ENCODE measurements at regions not wholly inside any gene's neighbourhood (a gene's known extent, or its start where the extent isn't known, plus 50 kb on each side); places are given as distances from the start of the nearest gene placed in this dataset.
"Not testable (repeated sequence)": the region's sequence is repeated elsewhere in the genome, so short reads cannot be mapped to it uniquely, and the experiment has no call there.

DNA sequence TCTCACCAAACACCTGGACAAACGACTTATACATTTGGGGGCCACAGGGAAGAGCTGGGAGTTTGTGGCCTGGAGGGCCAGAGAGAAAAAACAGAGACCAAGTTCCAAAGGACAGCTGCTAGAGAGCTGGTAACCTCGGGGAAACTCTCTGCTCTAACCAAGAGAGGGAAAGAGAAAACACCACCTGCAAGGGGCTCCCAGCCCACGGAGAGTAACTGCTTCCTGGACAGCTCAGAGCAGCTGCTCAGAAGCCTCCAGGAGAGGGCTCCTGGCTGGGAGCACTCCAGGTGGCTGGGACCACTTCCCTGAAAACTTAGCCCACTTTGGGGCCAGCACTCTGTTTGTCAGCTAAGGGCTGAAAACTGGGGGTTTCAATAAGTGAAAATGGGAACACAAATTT, 154.8 kb upstream of the GRIK3 start:
- H3K9me3 Mint-ChIP-seq = no peaks in the 10 kb centered on the region
- no peak for ATAC-seq (replicated peaks)
- no peaks in the 10 kb centered on the region for H3K4me1 Mint-ChIP-seq
- H3K27me3 Mint-ChIP-seq = peaks cover 30% of the 10 kb centered on the region
- H3K4me3 Mint-ChIP-seq = no peak overlapping the region
- no peaks in the 10 kb centered on the region for H3K36me3 Mint-ChIP-seq (ENCODE audit: low read depth)
- H3K27ac Mint-ChIP-seq = no peak overlapping the region

DNA sequence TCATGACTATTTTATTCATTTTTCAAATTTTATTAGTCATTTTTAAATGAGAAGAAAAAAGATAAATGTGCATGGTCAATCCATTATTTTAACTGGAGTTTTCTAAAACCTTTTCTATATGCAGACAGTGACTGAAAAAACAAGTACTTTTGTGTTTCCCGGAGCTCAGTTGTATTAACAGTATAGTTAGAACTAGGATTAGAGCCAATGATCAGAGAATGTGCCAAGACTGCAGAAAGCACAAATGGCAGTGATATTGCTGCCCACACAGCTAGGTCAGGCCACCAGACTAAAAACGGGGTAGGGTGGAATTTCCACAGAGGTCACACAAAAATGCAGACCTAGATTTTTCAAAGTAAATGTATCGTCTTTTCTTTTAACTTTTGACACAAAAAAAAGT, 163.1 kb upstream of the GRIK3 start:
- Mint-ChIP-seq H3K9me3 (no peaks in the 10 kb centered on the region), H3K27ac (no peak overlapping the region), H3K27me3 (peaks cover 51% of the 10 kb centered on the region), H3K4me1 (no peaks in the 10 kb centered on the region), H3K4me3 (no peak overlapping the region), H3K36me3 (ENCODE audit: low read depth) (no peaks in the 10 kb centered on the region)
- ATAC-seq (replicated peaks) = no peak

DNA sequence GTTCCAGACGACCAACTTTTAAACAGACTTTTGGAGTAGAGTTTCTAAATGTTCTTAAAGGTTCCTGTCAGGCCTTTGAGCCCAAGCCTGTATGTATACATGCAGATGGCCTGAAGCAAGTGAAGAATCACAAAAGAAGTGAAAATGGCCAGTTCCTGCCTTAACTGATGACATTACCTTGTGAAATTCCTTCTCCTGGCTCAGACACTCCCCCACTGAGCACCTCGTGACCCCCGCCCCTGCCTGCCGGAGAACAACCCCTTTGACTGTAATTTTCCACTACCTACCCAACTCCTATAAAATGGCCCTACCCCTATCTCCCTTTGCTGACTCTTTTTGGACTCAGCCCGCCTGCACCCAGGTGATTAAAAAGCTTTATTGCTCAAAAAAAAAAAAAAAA, 180.0 kb upstream of the GRIK3 start:
- ATAC-seq (replicated peaks); H3K27ac Mint-ChIP-seq; H3K4me1 Mint-ChIP-seq; H3K36me3 Mint-ChIP-seq (ENCODE audit: low read depth); H3K9me3 Mint-ChIP-seq; H3K4me3 Mint-ChIP-seq: not testable (repeated sequence)
- peaks cover 17% of the 10 kb centered on the region for H3K27me3 Mint-ChIP-seq

DNA sequence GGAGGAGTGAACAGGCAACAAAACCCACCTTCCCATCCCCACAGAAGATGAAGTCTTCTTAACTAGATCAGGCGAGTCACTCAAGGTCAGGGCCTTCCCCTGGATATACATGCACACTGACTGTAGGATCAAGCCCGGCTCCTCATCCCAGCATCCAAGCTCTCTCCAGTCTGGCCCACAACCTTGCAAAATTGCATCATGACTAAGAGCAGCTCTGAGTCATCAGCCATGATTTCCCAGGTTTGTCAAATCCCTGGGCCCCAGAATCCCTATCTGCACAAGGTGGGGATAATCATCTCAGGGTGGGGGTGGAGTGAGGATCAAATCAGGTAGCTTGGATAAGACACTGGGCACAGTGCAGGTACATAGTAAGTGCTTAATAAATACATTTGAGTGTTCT, 199.3 kb upstream of the GRIK3 start:
- H3K27ac Mint-ChIP-seq = no peak overlapping the region
- peaks cover 5% of the 10 kb centered on the region for H3K9me3 Mint-ChIP-seq
- H3K4me1 Mint-ChIP-seq = no peaks in the 10 kb centered on the region
- no peak for ATAC-seq (replicated peaks)
- no peak overlapping the region for H3K4me3 Mint-ChIP-seq
- peaks cover 34% of the 10 kb centered on the region for H3K27me3 Mint-ChIP-seq
- no peaks in the 10 kb centered on the region for H3K36me3 Mint-ChIP-seq (ENCODE audit: low read depth)

DNA sequence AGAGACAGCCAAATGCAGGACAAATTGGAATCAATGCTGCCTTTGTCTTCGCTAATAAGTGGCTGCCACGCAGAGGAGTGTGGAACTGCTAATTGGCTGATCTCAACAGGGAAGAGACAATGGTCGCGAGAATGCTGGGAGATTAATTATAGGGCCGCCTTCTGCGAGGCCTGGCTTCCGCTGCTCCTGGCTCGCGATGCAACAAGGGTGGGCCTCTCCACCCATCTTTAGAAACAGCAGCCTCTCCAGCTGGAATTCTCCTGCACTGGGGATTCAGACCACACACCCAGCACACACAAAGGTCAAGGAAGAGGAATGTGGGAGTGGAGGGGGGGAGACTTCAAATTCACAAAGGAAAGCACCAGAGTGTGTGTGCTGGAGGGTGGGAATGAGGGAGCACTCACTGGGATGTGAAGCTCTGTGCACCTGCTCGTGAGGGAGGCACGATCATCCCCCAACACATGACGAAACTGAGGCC, 200.7 kb upstream of the GRIK3 start:
- Mint-ChIP-seq H3K4me3 (no peak overlapping the region), H3K4me1 (no peaks in the 10 kb centered on the region), H3K36me3 (ENCODE audit: low read depth) (no peaks in the 10 kb centered on the region), H3K9me3 (peaks cover 5% of the 10 kb centered on the region), H3K27me3 (peaks cover 43% of the 10 kb centered on the region), H3K27ac (no peak overlapping the region)
- no peak for ATAC-seq (replicated peaks)

DNA sequence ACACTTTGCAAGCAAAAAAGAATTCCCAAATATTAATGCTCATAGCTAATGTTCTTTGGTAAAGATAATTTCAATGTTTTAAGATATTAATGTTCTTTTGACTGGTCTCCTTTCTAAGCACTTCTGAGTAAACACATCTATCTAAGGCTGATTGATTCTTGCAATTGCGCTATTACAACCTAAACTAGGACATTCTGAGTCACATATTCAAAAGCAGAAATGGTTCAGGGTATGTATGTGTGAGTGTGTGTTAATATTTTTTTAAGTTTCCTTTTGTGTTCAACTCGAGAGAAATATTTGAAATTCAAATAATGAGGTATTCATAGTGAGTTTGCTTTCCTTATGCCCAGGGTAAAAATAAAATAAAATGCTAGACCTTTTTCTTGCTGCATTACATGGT, 203.6 kb upstream of the GRIK3 start:
- H3K27me3 Mint-ChIP-seq = peaks cover 40% of the 10 kb centered on the region
- H3K4me3 Mint-ChIP-seq = no peak overlapping the region
- no peaks in the 10 kb centered on the region for H3K36me3 Mint-ChIP-seq (ENCODE audit: low read depth)
- H3K4me1 Mint-ChIP-seq = no peaks in the 10 kb centered on the region
- ATAC-seq (replicated peaks) = no peak
- no peak overlapping the region for H3K27ac Mint-ChIP-seq
- H3K9me3 Mint-ChIP-seq = no peaks in the 10 kb centered on the region

DNA sequence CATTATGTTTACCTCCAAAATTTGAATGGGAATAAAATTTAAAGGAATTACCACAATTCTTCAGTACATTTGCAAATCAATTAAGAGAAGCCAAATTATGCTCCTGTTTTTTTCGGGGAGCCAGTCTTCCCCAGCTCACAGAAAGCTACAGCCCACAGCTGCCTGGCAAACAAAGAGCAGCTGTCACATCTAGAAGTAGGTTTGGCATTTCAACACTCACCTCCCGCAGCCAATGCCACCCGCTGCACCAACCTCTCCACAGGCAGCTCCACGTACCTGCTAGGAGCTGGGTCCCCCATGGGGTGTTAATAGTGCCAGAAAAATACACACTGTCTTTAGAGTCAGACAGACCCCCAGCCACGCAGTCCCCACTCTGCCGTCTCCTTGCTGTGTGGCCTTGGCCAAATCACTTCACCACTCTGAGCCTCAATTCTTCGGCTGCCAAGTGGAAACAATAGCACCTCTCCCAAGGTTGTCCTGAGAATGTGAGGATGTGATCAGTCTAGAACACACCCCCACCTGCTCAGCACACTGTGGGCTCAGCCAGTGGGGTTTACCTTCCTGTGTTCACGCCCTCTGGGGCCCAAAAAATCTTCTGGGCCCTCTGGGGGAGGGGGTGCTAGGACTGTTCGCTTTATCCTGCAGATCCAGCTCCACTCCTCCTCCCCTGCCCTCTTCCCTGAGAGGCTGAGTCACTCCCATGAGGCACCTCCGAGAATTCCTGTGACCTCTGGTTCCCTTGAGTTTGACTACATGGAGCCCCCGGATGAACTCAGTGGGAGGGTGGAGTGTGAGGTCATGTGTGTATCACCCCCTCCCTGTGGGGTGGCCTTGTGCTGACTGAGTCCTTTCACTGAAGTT, 204.3 kb upstream of the GRIK3 start:
- Mint-ChIP-seq H3K9me3 (no peaks in the 10 kb centered on the region), H3K27ac (no peak overlapping the region), H3K4me1 (no peaks in the 10 kb centered on the region), H3K36me3 (ENCODE audit: low read depth) (no peaks in the 10 kb centered on the region), H3K27me3 (peaks cover 38% of the 10 kb centered on the region), H3K4me3 (no peak overlapping the region)
- ATAC-seq (replicated peaks) = no peak

DNA sequence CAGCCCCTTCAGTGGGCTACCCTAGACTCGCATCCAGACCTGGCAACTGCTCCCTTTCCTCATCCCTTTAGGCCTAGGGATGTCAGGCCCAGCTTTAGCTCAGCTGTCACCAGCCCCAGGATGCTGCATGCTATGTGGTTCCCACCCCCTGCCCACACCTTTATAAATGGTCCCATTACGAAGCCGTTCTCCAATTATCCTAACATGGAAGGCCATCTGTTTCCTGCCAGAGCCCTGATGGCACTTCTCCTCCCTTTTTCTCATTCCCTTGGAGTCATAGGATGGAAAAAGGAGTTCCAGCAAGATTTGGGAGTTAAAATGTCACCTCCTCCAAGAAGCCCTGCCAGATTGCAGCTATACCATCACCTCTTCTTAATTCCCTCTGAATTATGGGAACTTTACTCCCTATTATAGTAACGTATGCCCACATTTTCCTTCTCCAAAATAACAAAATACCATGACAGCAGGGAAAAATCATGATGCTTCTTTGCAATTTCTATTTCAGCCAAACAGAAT, 205.0 kb upstream of the GRIK3 start:
- Mint-ChIP-seq H3K4me3 (no peak overlapping the region), H3K9me3 (no peaks in the 10 kb centered on the region), H3K36me3 (ENCODE audit: low read depth) (no peaks in the 10 kb centered on the region), H3K27ac (no peak overlapping the region), H3K27me3 (peaks cover 34% of the 10 kb centered on the region), H3K4me1 (no peaks in the 10 kb centered on the region)
- ATAC-seq (replicated peaks) = no peak

DNA sequence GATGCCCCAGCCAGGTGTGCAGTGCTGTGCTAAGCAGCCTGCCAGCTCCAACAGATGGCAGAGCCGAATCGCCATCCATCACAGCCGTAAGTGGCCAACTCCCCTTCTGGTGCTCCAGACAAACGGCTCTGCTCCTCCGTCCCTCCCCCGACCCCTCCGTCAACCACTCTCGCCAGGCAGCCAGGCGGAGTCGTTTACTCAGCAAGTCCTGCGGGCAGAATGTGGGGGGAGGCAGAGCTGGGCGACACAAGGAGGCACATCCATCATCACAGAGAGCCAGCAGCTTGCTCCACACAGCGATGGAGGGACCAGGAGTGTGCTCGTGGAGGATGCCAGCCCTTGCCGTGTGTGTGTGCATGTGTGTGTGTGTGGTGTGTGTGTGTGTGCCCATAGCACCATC, 206.6 kb upstream of the GRIK3 start:
- no peak for ATAC-seq (replicated peaks)
- H3K4me1 Mint-ChIP-seq = no peaks in the 10 kb centered on the region
- H3K9me3 Mint-ChIP-seq = no peaks in the 10 kb centered on the region
- peaks cover 32% of the 10 kb centered on the region for H3K27me3 Mint-ChIP-seq
- no peak overlapping the region for H3K4me3 Mint-ChIP-seq
- no peak overlapping the region for H3K27ac Mint-ChIP-seq
- H3K36me3 Mint-ChIP-seq (ENCODE audit: low read depth) = no peaks in the 10 kb centered on the region

DNA sequence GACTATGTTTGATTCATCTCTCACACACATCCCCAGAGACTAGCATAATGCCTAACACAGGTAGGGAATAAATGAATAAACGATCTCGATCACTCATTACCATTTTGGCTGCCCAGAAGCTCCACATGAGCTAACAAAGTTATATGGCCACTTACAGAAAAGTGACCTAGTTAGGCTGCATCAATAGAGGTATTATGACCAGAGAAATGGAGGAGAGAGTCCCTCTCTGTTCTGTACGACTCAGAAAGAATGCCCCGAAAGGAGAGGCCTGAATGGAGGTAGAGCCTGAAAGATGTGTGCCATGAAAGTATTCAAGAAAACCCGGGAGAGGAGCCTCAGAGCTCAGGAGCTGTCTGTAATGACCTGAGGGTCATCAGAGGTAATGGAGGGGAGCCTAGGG, 208.2 kb upstream of the GRIK3 start:
- H3K27ac Mint-ChIP-seq = no peak overlapping the region
- no peaks in the 10 kb centered on the region for H3K36me3 Mint-ChIP-seq (ENCODE audit: low read depth)
- H3K4me1 Mint-ChIP-seq = peaks cover under 1% of the 10 kb centered on the region
- H3K27me3 Mint-ChIP-seq = peaks cover 18% of the 10 kb centered on the region
- H3K4me3 Mint-ChIP-seq = no peak overlapping the region
- ATAC-seq (replicated peaks) = no peak
- H3K9me3 Mint-ChIP-seq = no peaks in the 10 kb centered on the region

DNA sequence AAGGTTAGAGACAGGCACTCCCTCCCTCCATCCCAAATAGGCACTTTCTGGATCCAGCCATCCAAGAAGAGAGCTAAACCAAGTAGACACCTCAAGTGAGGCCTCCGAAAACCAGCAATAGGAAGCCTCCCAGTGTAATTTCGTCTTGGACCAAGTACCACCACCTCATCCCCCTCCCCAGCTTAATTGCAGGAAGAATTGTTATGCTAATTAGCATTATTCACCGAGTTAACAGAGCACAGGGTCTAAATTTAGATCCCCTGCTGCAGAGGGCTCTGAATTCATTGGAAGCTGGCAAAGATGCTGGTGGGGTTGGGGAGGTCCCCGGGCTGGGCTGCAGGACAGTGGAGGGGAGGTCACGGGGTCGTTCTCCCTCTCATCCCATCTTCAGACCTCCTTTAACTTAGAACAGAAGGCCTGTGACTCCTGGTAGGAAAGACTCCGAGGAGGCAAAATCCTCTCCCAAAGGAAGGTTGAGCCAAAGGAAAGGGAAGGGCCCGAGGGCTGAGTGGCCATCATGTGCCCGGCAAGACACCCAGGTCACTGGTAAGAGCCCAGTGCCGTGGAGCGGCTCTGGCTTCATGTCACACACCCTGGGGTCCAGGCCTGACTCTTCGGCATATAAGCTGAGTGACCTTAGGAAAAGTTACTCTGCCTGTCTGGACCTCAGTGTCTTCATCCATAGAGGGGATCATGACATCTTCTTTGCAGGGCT, 209.2 kb upstream of the GRIK3 start:
- peaks cover 4% of the 10 kb centered on the region for H3K4me1 Mint-ChIP-seq
- ATAC-seq (replicated peaks) = no peak
- no peaks in the 10 kb centered on the region for H3K36me3 Mint-ChIP-seq (ENCODE audit: low read depth)
- H3K27me3 Mint-ChIP-seq = peaks cover 23% of the 10 kb centered on the region
- no peaks in the 10 kb centered on the region for H3K9me3 Mint-ChIP-seq
- no peak overlapping the region for H3K27ac Mint-ChIP-seq
- H3K4me3 Mint-ChIP-seq = no peak overlapping the region

DNA sequence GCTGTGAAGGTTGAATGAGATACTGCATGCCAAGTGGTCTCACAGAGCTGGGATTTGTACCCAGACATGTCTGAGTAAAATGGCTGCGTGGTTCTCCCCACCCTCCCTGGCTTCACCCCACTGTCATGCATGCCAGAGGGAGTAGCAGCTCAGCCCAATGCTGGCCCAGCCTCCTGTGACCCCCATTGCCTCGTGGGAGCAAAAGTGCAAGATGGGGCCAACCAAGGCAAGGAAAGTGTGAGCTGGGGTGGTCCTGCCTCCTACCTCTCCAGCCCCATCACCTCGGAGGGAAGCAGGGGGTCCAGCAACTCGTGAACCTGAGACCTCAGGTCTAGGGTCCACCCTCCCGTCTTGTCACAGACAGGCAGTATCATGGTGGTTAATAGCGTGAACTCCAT, 209.8 kb upstream of the GRIK3 start:
- peaks cover 23% of the 10 kb centered on the region for H3K27me3 Mint-ChIP-seq
- H3K27ac Mint-ChIP-seq = no peak overlapping the region
- no peaks in the 10 kb centered on the region for H3K9me3 Mint-ChIP-seq
- peaks cover 4% of the 10 kb centered on the region for H3K4me1 Mint-ChIP-seq
- H3K36me3 Mint-ChIP-seq (ENCODE audit: low read depth) = no peaks in the 10 kb centered on the region
- H3K4me3 Mint-ChIP-seq = no peak overlapping the region
- ATAC-seq (replicated peaks) = no peak

DNA sequence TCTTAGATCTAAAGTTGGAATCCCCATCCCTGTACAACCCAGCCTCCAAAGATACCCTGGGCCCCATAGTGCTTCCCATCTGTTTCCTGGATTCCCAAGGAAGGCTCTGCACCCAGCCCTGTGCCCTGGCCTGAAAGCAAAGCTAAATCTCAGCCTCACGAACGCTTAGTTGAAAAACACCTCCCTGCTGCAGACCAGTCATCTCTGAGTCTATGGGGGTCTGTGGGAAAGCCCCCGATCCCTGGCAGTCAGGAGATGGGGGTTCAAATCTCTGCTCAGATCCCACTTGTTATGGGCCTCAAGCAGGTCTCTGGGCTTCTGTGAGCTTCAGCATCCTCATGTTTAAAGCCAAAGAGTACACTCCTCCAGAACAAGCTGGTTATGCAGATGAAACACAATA, 210.5 kb upstream of the GRIK3 start:
- Mint-ChIP-seq H3K36me3 (ENCODE audit: low read depth) (no peaks in the 10 kb centered on the region), H3K4me3 (no peak overlapping the region), H3K4me1 (peaks cover 4% of the 10 kb centered on the region), H3K9me3 (no peaks in the 10 kb centered on the region), H3K27me3 (peaks cover 16% of the 10 kb centered on the region), H3K27ac (no peak overlapping the region)
- no peak for ATAC-seq (replicated peaks)

DNA sequence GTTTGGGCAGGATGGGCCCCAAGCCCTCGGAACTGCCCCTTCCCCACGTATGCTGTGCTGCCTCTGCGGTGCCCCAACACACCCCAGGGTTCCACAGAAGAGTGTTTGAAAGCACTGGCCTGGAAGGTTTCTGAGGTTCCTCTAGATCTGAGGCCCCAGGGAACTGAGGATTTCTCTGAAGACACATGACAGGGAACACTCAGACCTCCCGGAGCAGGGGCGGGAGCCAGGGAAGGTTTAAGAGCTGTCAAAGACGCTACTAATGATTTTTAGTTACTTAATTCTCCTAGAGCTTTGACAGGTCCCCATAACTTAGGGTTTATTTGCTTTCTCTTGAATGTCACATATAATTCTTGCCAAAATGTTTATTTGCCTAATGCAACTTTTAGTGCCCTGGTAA, 212.3 kb upstream of the GRIK3 start:
- no peaks in the 10 kb centered on the region for H3K36me3 Mint-ChIP-seq (ENCODE audit: low read depth)
- peaks cover 21% of the 10 kb centered on the region for H3K27me3 Mint-ChIP-seq
- peaks cover 4% of the 10 kb centered on the region for H3K4me1 Mint-ChIP-seq
- no peak overlapping the region for H3K4me3 Mint-ChIP-seq
- no peaks in the 10 kb centered on the region for H3K9me3 Mint-ChIP-seq
- no peak overlapping the region for H3K27ac Mint-ChIP-seq
- ATAC-seq (replicated peaks) = no peak

DNA sequence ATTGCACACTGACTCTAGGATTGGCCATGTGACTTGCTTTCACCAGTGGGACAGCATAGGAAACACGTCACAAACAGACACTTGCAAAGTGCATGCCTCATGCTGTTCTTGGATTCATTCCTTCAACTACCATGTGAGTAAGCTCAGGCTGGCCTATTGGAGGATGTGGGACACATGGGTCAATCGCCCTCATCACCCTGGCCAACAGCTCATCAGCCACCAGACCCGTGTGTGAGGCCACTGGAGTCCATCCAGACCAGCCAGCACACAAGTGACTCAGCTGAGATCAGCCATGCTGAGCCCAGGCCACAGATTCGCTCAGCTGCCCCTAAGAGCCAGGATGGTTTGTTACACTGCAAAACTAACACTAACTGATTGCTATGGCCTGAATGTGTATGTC, 216.1 kb upstream of the GRIK3 start:
- peaks cover 32% of the 10 kb centered on the region for H3K27me3 Mint-ChIP-seq
- no peaks in the 10 kb centered on the region for H3K36me3 Mint-ChIP-seq (ENCODE audit: low read depth)
- no peak overlapping the region for H3K4me3 Mint-ChIP-seq
- no peak for ATAC-seq (replicated peaks)
- peaks cover 4% of the 10 kb centered on the region for H3K4me1 Mint-ChIP-seq
- no peaks in the 10 kb centered on the region for H3K9me3 Mint-ChIP-seq
- H3K27ac Mint-ChIP-seq = no peak overlapping the region

Data from activated T-helper 17 cell treated with anti-CD3 and anti-CD28 coated beads, Interleukin-2, amount 50 U/mL, for 72 hours (primary cell).